B cell (primary cell): ENCODE measurements at regions not wholly inside any gene's neighbourhood (a gene's known extent, or its start where the extent isn't known, plus 50 kb on each side); places are given as distances from the start of the nearest gene placed in this dataset.

Source experiments
- ATAC-seq: fragments of 200-7000 bp; cut with Tn5 transposase; one replicate; pipeline ENCODE4 v1.10.0; 2021; ENCODE audit warnings: low read depth, mild to moderate bottlenecking, moderate number of reproducible peaks, moderate library complexity
- CTCF ChIA-PET: fragments of 350-600 bp; sonication (Branson Sonifier 250); formaldehyde crosslinking; loops from one replicate; lab custom pipeline; 2021; ENCODE audit warnings: antibody characterized with exemption, inconsistent platforms; lab: Charles Lee
- POLR2A ChIA-PET: fragments of 350-600 bp; sonication (Branson Sonifier 250); formaldehyde crosslinking; loops from one replicate; lab custom pipeline; 2021; ENCODE audit warnings: antibody characterized with exemption; lab: Charles Lee
- DNase-seq: peaks from one replicate; pipeline ENCODE4 v3.0.0; 2013
- H2AFZ ChIP-seq: 2 replicates; pipeline ENCODE4 v1.6.1; 2012; ENCODE audit warnings: mild to moderate bottlenecking, low read depth, low read length; ENCODE audit not compliant: insufficient read depth, poor library complexity, severe bottlenecking
- H3K27ac ChIP-seq, 2 donors: 1 replicate in 1 of 2; 2 replicates in 1 of 2; pipeline ENCODE4 v1.5.1; 2012 to 2013; ENCODE audit warnings: low read length in 2 of 2, mild to moderate bottlenecking in 2 of 2, moderate library complexity in 1 of 2
- H3K27me3 ChIP-seq, 4 experiments: fragments of 200-600 bp in 1 of 4; sonication (generic) in 1 of 4; replicated peaks in 1 of 4; 1 replicate in 2 of 4; 2 replicates in 2 of 4; pipeline versions ENCODE4 v1.6.1 to v1.7.0; 2013 to 2016; ENCODE audit warnings: low read length in 3 of 4, mild to moderate bottlenecking in 2 of 4, mixed read lengths in 1 of 4, moderate library complexity in 1 of 4; ENCODE audit not compliant: insufficient read depth in 4 of 4, control insufficient read depth in 3 of 4; ENCODE audit errors: control extremely low read depth in 1 of 4
- H3K36me3 ChIP-seq, 2 experiments: replicated peaks in 1 of 2; 1 replicate in 1 of 2; 2 replicates in 1 of 2; pipeline versions ENCODE4 v1.6.1 to v1.7.1; 2013; ENCODE audit warnings: low read length in 1 of 2; ENCODE audit not compliant: insufficient read depth in 2 of 2, control insufficient read depth in 1 of 2; ENCODE audit errors: control extremely low read depth in 1 of 2, extremely low read depth in 1 of 2
- H3K4me1 ChIP-seq, 2 donors: fragments of 200-600 bp in 1 of 2; sonication (generic) in 1 of 2; 1 replicate in 1 of 2; 2 replicates in 1 of 2; pipeline versions ENCODE4 v1.5.1 to v1.6.1; 2013 to 2017; ENCODE audit warnings: low read length in 2 of 2; ENCODE audit not compliant: control insufficient read depth in 2 of 2, insufficient read depth in 2 of 2
- H3K4me2 ChIP-seq: replicated peaks from 2 replicates; pipeline ENCODE3; 2012; ENCODE audit warnings: mild to moderate bottlenecking, low read depth, low read length; ENCODE audit not compliant: poor library complexity, severe bottlenecking
- H3K4me3 ChIP-seq, 5 experiments: fragments of 200-600 bp in 1 of 5; sonication (generic) in 1 of 5; 1 replicate in 3 of 5; 2 replicates in 2 of 5; pipeline versions ENCODE4 v1.5.1 to v1.7.0; 2011 to 2016; ENCODE audit warnings: low read length in 4 of 5, mild to moderate bottlenecking in 4 of 5, low read depth in 2 of 5, control low read depth in 1 of 5, moderate library complexity in 1 of 5; ENCODE audit not compliant: insufficient read depth in 1 of 5; ENCODE audit errors: control extremely low read depth in 1 of 5, extremely low read depth in 1 of 5
- H3K79me2 ChIP-seq: fragments of 200-600 bp; sonication (generic); one replicate; pipeline ENCODE4 v1.6.0; 2016; ENCODE audit warnings: low read length; ENCODE audit not compliant: control insufficient read depth, insufficient read depth
- H3K9ac ChIP-seq: fragments of 200-600 bp; sonication (generic); 2 replicates; pipeline ENCODE4 v1.6.1; 2017; ENCODE audit warnings: mild to moderate bottlenecking, low read length, moderate library complexity
- H3K9me3 ChIP-seq, 3 donors: one replicate each; pipeline versions ENCODE4 v1.6.1 to v1.7.1; 2013; ENCODE audit warnings: low read length in 2 of 3; ENCODE audit not compliant: control insufficient read depth in 2 of 3, insufficient read depth in 1 of 3; ENCODE audit errors: control extremely low read depth in 1 of 3
- H4K20me1 ChIP-seq: 2 replicates; pipeline ENCODE4 v1.6.0; 2012; ENCODE audit warnings: mild to moderate bottlenecking, low read length; ENCODE audit not compliant: insufficient read depth, control insufficient read depth, poor library complexity, severe bottlenecking
- H3K27ac Mint-ChIP-seq: one replicate; pipeline ENCODE4 v1.8.0; 2021; ENCODE audit warnings: mixed read lengths
- H3K27me3 Mint-ChIP-seq: one replicate; pipeline ENCODE4 v1.8.0; 2021; ENCODE audit warnings: mixed read lengths
- H3K4me1 Mint-ChIP-seq: one replicate; pipeline ENCODE4 v1.8.0; 2021; ENCODE audit warnings: mixed read lengths
- H3K4me3 Mint-ChIP-seq: one replicate; pipeline ENCODE4 v1.8.0; 2021; ENCODE audit warnings: mixed read lengths
- H3K9me3 Mint-ChIP-seq: one replicate; pipeline ENCODE4 v1.8.0; 2022; ENCODE audit warnings: mixed read lengths; ENCODE audit not compliant: insufficient read depth
- CTCF ChIP-seq: fragments of 200-600 bp; IDR thresholded peaks from one replicate; pipeline ENCODE4 v1.8.0; 2022; ENCODE audit warnings: antibody characterized with exemption, mild to moderate bottlenecking
- EZH2 ChIP-seq: IDR thresholded peaks from 2 replicates; pipeline ENCODE4 v1.6.1; 2012; ENCODE audit warnings: borderline replicate concordance, low read depth, mild to moderate bottlenecking, moderate library complexity, low read length; ENCODE audit not compliant: insufficient read depth, poor library complexity, severe bottlenecking
- WGBS: methylation state at CpG from one replicate; pipeline ENCODE4 v1.1.5; 2013; ENCODE audit warnings: missing lambda C conversion rate; ENCODE audit not compliant: insufficient coverage; 5-methylcytosine and 5-hydroxymethylcytosine counted together
- intact Hi-C: fragments of 100-400 bp; cut with micrococcal nuclease; formaldehyde crosslinking; loops from one replicate; pipeline ENCODE4 v1.10.0; 2022

GRCh38 chr11:92591521-92591920, 366.9 kb downstream of the FAT3 start:
- Mint-ChIP-seq H3K27ac (no peak overlapping the region), H3K4me3 (no peak overlapping the region), H3K9me3 (peaks cover 2% of the 10 kb centered on the region), H3K4me1 (no peaks in the 10 kb centered on the region), H3K27me3 (no peaks in the 10 kb centered on the region)
- H3K36me3 ChIP-seq, result no peaks in the 10 kb centered on the region
- no peaks in the 10 kb centered on the region for H3K27me3 ChIP-seq
- H3K27ac ChIP-seq, result no peak overlapping the region
- no peak overlapping the region for H3K4me2 ChIP-seq
- intact Hi-C loops, result no loop called here
- H3K4me1 ChIP-seq, result no peaks in the 10 kb centered on the region
- no peak overlapping the region for H3K9ac ChIP-seq
- no peak for DNase-seq
- H3K9me3 ChIP-seq, result no peaks in the 10 kb centered on the region
- TF ChIP-seq EZH2 (no peak), CTCF (no peak)
- ATAC-seq, result no peak
- H3K4me3 ChIP-seq, result no peak overlapping the region
- no peaks in the 10 kb centered on the region for H3K79me2 ChIP-seq
- H4K20me1 ChIP-seq, result no peaks in the 10 kb centered on the region
- no CpG with 5 or more reads among the region's 2 CpGs for WGBS
- ChIA-PET CTCF (no interaction called here), POLR2A (no interaction called here)
- H2AFZ ChIP-seq, result no peak overlapping the region

- H3K9me3 Mint-ChIP-seq, result peaks cover 2% of the 10 kb centered on the region
- Histone ChIP-seq H3K4me1 (no peaks in the 10 kb centered on the region), H2AFZ (no peak overlapping the region), H3K4me2 (no peak overlapping the region), H3K9ac (no peak overlapping the region), H3K36me3 (no peaks in the 10 kb centered on the region), H4K20me1 (no peaks in the 10 kb centered on the region), H3K4me3 (no peak overlapping the region), H3K9me3 (no peaks in the 10 kb centered on the region), H3K27me3 (no peaks in the 10 kb centered on the region), H3K27ac (no peak overlapping the region), H3K79me2 (no peaks in the 10 kb centered on the region)
- POLR2A ChIA-PET, result no interaction called here
- no peaks in the 10 kb centered on the region for H3K4me1 Mint-ChIP-seq
- intact Hi-C loops, result no loop called here
- CTCF ChIA-PET, result no interaction called here
- no peak for DNase-seq
- H3K27me3 Mint-ChIP-seq, result no peaks in the 10 kb centered on the region
- H3K4me3 Mint-ChIP-seq, result no peak overlapping the region
- ATAC-seq, result no peak
- H3K27ac Mint-ChIP-seq, result no peak overlapping the region
- no peak for TF ChIP-seq EZH2
- no peak for TF ChIP-seq CTCF
Measured at GRCh38 chr11:92594251-92594650, 369.6 kb downstream of the FAT3 start.
